SH-SY5Y (cell line): ENCODE measurements at regions not wholly inside any gene's neighbourhood (a gene's known extent, or its start where the extent isn't known, plus 50 kb on each side); places are given as distances from the start of the nearest gene placed in this dataset.

Source experiments
- GATA2 ChIP-seq: IDR thresholded peaks from 2 replicates; pipeline ENCODE4 v1.6.1; 2011; ENCODE audit warnings: mild to moderate bottlenecking, low read depth, low read length
- GATA3 ChIP-seq: IDR thresholded peaks from 2 replicates; pipeline ENCODE4 v1.6.1; 2011; ENCODE audit warnings: low read depth, mild to moderate bottlenecking, low read length, moderate library complexity

DNA sequence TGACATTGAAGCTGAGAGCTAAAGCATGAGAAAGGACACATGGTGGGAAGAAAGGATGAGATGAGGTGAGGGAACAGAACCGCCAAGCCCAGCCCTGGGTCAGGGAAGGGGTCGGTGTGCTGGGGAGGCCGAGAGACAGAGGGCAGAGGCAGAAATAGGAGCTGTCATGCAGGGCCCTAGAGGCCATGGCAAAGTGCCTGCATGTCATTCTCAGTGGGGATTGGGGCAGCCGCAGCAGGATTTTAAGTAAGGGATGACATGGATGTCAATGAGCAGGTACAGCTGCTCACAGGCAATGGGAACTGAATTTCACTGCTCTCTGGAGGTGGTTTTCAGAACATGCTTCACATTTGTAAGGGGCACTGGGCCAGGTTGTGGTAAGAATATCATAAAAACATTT, 227.4 kb downstream of the RAB11FIP2 start:
- no peak for TF ChIP-seq GATA3
- TF ChIP-seq GATA2, result no peak
